HG02798 (cell line): ENCODE measurements at regions not wholly inside any gene's neighbourhood (a gene's known extent, or its start where the extent isn't known, plus 50 kb on each side); places are given as distances from the start of the nearest gene placed in this dataset.

Experiments
- ATAC-seq: cut with Tn5 transposase; IDR thresholded peaks from one replicate; pipeline ENCODE4 v1.9.1; 2021; ENCODE audit warnings: mild to moderate bottlenecking; ENCODE audit not compliant: unreplicated experiment, poor library complexity

GRCh38 chr1:192008281-192008825, 149.9 kb upstream of the RGS18 start:
- ATAC-seq: no peak

GRCh38 chr1:192010406-192010805, 147.9 kb upstream of the RGS18 start:
- ATAC-seq: no peak

GRCh38 chr1:192011525-192011924, 146.7 kb upstream of the RGS18 start:
- no peak for ATAC-seq

GRCh38 chr1:192022827-192023226, 135.4 kb upstream of the RGS18 start:
- no peak for ATAC-seq

- ATAC-seq: no peak
These were observed 133.4 kb upstream of the RGS18 start for GRCh38 chr1:192024881-192025280.

- ATAC-seq: no peak
These were observed 119.7 kb upstream of the RGS18 start for GRCh38 chr1:192038567-192038966.

GRCh38 chr1:192045131-192045530, 113.1 kb upstream of the RGS18 start:
- no peak for ATAC-seq

- ATAC-seq: no peak
These were observed 104.7 kb upstream of the RGS18 start for GRCh38 chr1:192053531-192053971.

GRCh38 chr1:192057766-192058165, 100.5 kb upstream of the RGS18 start:
- no peak for ATAC-seq

- no peak for ATAC-seq
These were observed 98.9 kb upstream of the RGS18 start for GRCh38 chr1:192059407-192059806.

GRCh38 chr1:192061556-192061955, 96.7 kb upstream of the RGS18 start:
- ATAC-seq: no peak

GRCh38 chr1:192065087-192065486, 93.2 kb upstream of the RGS18 start:
- no peak for ATAC-seq

GRCh38 chr1:192066202-192066601, 92.1 kb upstream of the RGS18 start:
- ATAC-seq: no peak

GRCh38 chr1:192067360-192067759, 90.9 kb upstream of the RGS18 start:
- no peak for ATAC-seq

- ATAC-seq: no peak
These were observed 88.0 kb upstream of the RGS18 start for GRCh38 chr1:192070213-192070612.

- no peak for ATAC-seq
These were observed 77.6 kb upstream of the RGS18 start for GRCh38 chr1:192080684-192081083.

GRCh38 chr1:192081359-192081758, 76.9 kb upstream of the RGS18 start:
- ATAC-seq: no peak

GRCh38 chr1:192086644-192087043, 71.6 kb upstream of the RGS18 start:
- no peak for ATAC-seq

- no peak for ATAC-seq
These were observed 70.9 kb upstream of the RGS18 start for GRCh38 chr1:192087334-192087733.

- no peak for ATAC-seq
These were observed 69.8 kb upstream of the RGS18 start for GRCh38 chr1:192088496-192088895.

- no peak for ATAC-seq
These were observed 60.3 kb upstream of the RGS18 start for GRCh38 chr1:192098001-192098400.

GRCh38 chr1:192099328-192099727, 58.9 kb upstream of the RGS18 start:
- ATAC-seq: no peak
